ENCODE measurements at regions not wholly inside any gene's neighbourhood (a gene's known extent, or its start where the extent isn't known, plus 50 kb on each side); places are given as distances from the start of the nearest gene placed in this dataset.

DNA sequence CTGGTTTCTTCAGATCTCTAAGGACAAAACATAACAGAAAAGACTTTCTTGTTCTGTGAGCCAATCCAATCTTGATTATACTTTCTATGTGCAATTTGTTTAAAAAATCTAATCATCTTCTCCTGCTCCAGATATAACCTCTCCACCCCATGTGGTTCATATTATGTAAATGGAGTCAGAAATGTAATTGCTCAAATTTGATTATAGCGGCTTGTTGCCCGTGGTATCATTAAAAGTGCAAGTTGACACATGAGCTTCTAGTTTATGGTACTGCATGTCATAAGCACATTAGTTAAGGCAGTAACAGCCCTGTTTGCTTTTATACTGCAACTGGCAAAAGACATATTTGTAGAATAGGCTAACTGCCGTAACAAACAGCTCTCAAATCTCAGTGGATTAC is 715.1 kb upstream of the CDH7 start:
- Histone ChIP-seq H3K36me3 (ENCODE audit: control insufficient read depth, low read depth, low read length) (no peaks in the 10 kb centered on the region), H3K9ac (ENCODE audit: low read length) (no peak overlapping the region), H3K9me3 (ENCODE audit: control insufficient read depth, low read depth, low read length) (no peaks in the 10 kb centered on the region), H3K27ac (ENCODE audit: low read length) (no peak overlapping the region), H3K4me3 (ENCODE audit: low read length) (no peak overlapping the region), H3K27me3 (ENCODE audit: control insufficient read depth, insufficient read depth, low read length) (no peaks in the 10 kb centered on the region), H3K4me1 (ENCODE audit: control insufficient read depth, low read depth, low read length) (no peaks in the 10 kb centered on the region)

- Histone ChIP-seq H3K27ac (ENCODE audit: low read length) (no peak overlapping the region), H3K36me3 (ENCODE audit: control insufficient read depth, low read depth, low read length) (no peaks in the 10 kb centered on the region), H3K9ac (ENCODE audit: low read length) (no peak overlapping the region), H3K4me3 (ENCODE audit: low read length) (no peak overlapping the region), H3K9me3 (ENCODE audit: control insufficient read depth, low read depth, low read length) (no peaks in the 10 kb centered on the region), H3K27me3 (ENCODE audit: control insufficient read depth, insufficient read depth, low read length) (no peaks in the 10 kb centered on the region), H3K4me1 (ENCODE audit: control insufficient read depth, low read depth, low read length) (no peaks in the 10 kb centered on the region)
Observed at GRCh38 chr18:65025756-65026155, 725.1 kb upstream of the CDH7 start.

GRCh38 chr18:65021021-65021420 is 729.8 kb upstream of the CDH7 start:
- H3K27me3 ChIP-seq (ENCODE audit: control insufficient read depth, insufficient read depth, low read length), result no peaks in the 10 kb centered on the region
- H3K27ac ChIP-seq (ENCODE audit: low read length), result no peak overlapping the region
- H3K4me1 ChIP-seq (ENCODE audit: control insufficient read depth, low read depth, low read length), result no peaks in the 10 kb centered on the region
- H3K9ac ChIP-seq (ENCODE audit: low read length), result no peak overlapping the region
- H3K36me3 ChIP-seq (ENCODE audit: control insufficient read depth, low read depth, low read length), result no peaks in the 10 kb centered on the region
- H3K4me3 ChIP-seq (ENCODE audit: low read length), result no peak overlapping the region
- no peaks in the 10 kb centered on the region for H3K9me3 ChIP-seq (ENCODE audit: control insufficient read depth, low read depth, low read length)

DNA sequence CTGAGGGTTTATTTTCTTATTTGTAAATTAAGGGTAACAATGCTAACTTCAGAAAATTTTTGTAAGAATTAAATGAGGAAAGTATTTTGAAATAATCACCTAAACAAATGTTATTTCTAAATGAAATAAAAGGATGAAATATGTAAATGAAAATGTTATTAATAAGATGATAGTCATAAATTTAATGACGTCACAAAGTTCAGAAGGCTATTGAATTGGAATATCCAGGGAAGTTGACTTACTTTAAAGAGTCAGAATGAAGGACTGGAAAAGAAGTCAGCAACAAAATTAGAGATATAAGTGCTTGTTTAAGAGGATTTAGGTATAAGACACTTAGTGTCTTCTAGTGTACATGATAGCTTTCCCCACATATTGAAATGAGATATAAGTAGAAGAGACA is 732.6 kb upstream of the CDH7 start:
- Histone ChIP-seq H3K4me3 (ENCODE audit: low read length) (no peak overlapping the region), H3K4me1 (ENCODE audit: control insufficient read depth, low read depth, low read length) (no peaks in the 10 kb centered on the region), H3K9me3 (ENCODE audit: control insufficient read depth, low read depth, low read length) (no peaks in the 10 kb centered on the region), H3K27me3 (ENCODE audit: control insufficient read depth, insufficient read depth, low read length) (no peaks in the 10 kb centered on the region), H3K9ac (ENCODE audit: low read length) (no peak overlapping the region), H3K36me3 (ENCODE audit: control insufficient read depth, low read depth, low read length) (no peaks in the 10 kb centered on the region), H3K27ac (ENCODE audit: low read length) (no peak overlapping the region)

- H3K27ac ChIP-seq (ENCODE audit: low read length), result no peak overlapping the region
- no peak overlapping the region for H3K9ac ChIP-seq (ENCODE audit: low read length)
- H3K4me1 ChIP-seq (ENCODE audit: control insufficient read depth, low read depth, low read length), result no peaks in the 10 kb centered on the region
- no peaks in the 10 kb centered on the region for H3K27me3 ChIP-seq (ENCODE audit: control insufficient read depth, insufficient read depth, low read length)
- H3K4me3 ChIP-seq (ENCODE audit: low read length), result no peak overlapping the region
- H3K9me3 ChIP-seq (ENCODE audit: control insufficient read depth, low read depth, low read length), result no peaks in the 10 kb centered on the region
- no peaks in the 10 kb centered on the region for H3K36me3 ChIP-seq (ENCODE audit: control insufficient read depth, low read depth, low read length)
Observed at GRCh38 chr18:65017372-65017760, 733.4 kb upstream of the CDH7 start.

GRCh38 chr18:65016631-65017371 is 734.0 kb upstream of the CDH7 start:
- Histone ChIP-seq H3K4me3 (ENCODE audit: low read length) (no peak overlapping the region), H3K36me3 (ENCODE audit: control insufficient read depth, low read depth, low read length) (no peaks in the 10 kb centered on the region), H3K27ac (ENCODE audit: low read length) (no peak overlapping the region), H3K9ac (ENCODE audit: low read length) (no peak overlapping the region), H3K9me3 (ENCODE audit: control insufficient read depth, low read depth, low read length) (no peaks in the 10 kb centered on the region), H3K4me1 (ENCODE audit: control insufficient read depth, low read depth, low read length) (no peaks in the 10 kb centered on the region), H3K27me3 (ENCODE audit: control insufficient read depth, insufficient read depth, low read length) (no peaks in the 10 kb centered on the region)

DNA sequence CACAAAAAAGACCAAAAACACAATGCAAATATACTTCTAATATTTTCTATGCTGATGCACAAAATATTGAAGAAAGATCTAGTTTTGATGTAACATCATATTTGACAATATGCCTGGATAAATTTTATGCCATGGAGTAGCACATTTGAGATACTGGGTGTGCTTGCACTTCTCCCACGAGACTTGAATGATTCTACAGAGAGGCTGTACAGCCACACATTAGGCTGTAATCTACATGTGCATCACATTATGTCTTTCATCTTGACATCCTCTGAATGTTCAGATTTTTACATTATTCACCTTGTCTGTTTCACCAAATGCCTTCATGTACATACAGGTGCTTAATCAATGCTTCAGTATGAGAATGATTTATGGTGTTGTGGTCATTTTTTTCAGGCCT is 756.4 kb upstream of the CDH7 start:
- no peaks in the 10 kb centered on the region for H3K36me3 ChIP-seq (ENCODE audit: control insufficient read depth, low read depth, low read length)
- no peak overlapping the region for H3K4me3 ChIP-seq (ENCODE audit: low read length)
- H3K4me1 ChIP-seq (ENCODE audit: control insufficient read depth, low read depth, low read length), result no peaks in the 10 kb centered on the region
- H3K9ac ChIP-seq (ENCODE audit: low read length), result no peak overlapping the region
- no peaks in the 10 kb centered on the region for H3K27me3 ChIP-seq (ENCODE audit: control insufficient read depth, insufficient read depth, low read length)
- no peak overlapping the region for H3K27ac ChIP-seq (ENCODE audit: low read length)
- no peaks in the 10 kb centered on the region for H3K9me3 ChIP-seq (ENCODE audit: control insufficient read depth, low read depth, low read length)

GRCh38 chr18:64993695-64994094 is 757.1 kb upstream of the CDH7 start:
- no peaks in the 10 kb centered on the region for H3K9me3 ChIP-seq (ENCODE audit: control insufficient read depth, low read depth, low read length)
- no peaks in the 10 kb centered on the region for H3K4me1 ChIP-seq (ENCODE audit: control insufficient read depth, low read depth, low read length)
- no peak overlapping the region for H3K27ac ChIP-seq (ENCODE audit: low read length)
- no peak overlapping the region for H3K4me3 ChIP-seq (ENCODE audit: low read length)
- H3K9ac ChIP-seq (ENCODE audit: low read length), result no peak overlapping the region
- H3K36me3 ChIP-seq (ENCODE audit: control insufficient read depth, low read depth, low read length), result no peaks in the 10 kb centered on the region
- H3K27me3 ChIP-seq (ENCODE audit: control insufficient read depth, insufficient read depth, low read length), result no peaks in the 10 kb centered on the region

- H3K4me3 ChIP-seq (ENCODE audit: low read length), result no peak overlapping the region
- H3K9ac ChIP-seq (ENCODE audit: low read length), result no peak overlapping the region
- no peaks in the 10 kb centered on the region for H3K27me3 ChIP-seq (ENCODE audit: control insufficient read depth, insufficient read depth, low read length)
- no peaks in the 10 kb centered on the region for H3K36me3 ChIP-seq (ENCODE audit: control insufficient read depth, low read depth, low read length)
- no peak overlapping the region for H3K27ac ChIP-seq (ENCODE audit: low read length)
- H3K4me1 ChIP-seq (ENCODE audit: control insufficient read depth, low read depth, low read length), result no peaks in the 10 kb centered on the region
- H3K9me3 ChIP-seq (ENCODE audit: control insufficient read depth, low read depth, low read length), result no peaks in the 10 kb centered on the region
Observed at GRCh38 chr18:64992654-64993053, 758.2 kb upstream of the CDH7 start.

DNA sequence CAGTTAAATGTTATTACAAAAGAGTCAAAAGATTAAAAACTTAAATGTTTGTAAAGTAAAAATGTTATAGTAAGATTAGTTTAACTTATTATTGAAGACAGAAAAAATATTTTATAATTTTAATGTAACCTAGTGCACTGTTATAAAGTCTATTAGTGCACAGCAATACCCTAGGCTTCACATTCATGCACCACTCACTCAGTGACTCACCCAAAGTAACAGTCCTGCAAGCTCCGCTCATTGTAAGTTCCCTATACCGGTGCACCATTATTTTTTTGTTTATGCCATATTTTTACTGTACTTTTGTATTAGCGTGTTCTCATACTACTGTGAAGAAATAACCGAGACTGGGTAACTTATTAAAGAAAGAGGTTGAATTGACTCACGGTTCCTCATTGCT is 759.7 kb upstream of the CDH7 start:
- Histone ChIP-seq H3K27ac (ENCODE audit: low read length) (no peak overlapping the region), H3K9me3 (ENCODE audit: control insufficient read depth, low read depth, low read length) (no peaks in the 10 kb centered on the region), H3K9ac (ENCODE audit: low read length) (no peak overlapping the region), H3K27me3 (ENCODE audit: control insufficient read depth, insufficient read depth, low read length) (no peaks in the 10 kb centered on the region), H3K4me1 (ENCODE audit: control insufficient read depth, low read depth, low read length) (no peaks in the 10 kb centered on the region), H3K36me3 (ENCODE audit: control insufficient read depth, low read depth, low read length) (no peaks in the 10 kb centered on the region), H3K4me3 (ENCODE audit: low read length) (no peak overlapping the region)

GRCh38 chr18:64986906-64987495 is 763.8 kb upstream of the CDH7 start:
- no peaks in the 10 kb centered on the region for H3K27me3 ChIP-seq (ENCODE audit: control insufficient read depth, insufficient read depth, low read length)
- no peaks in the 10 kb centered on the region for H3K36me3 ChIP-seq (ENCODE audit: control insufficient read depth, low read depth, low read length)

More at GRCh38 chr18:64986906-64987495, 763.8 kb upstream of the CDH7 start:
- Histone ChIP-seq H3K4me3 (ENCODE audit: low read length) (no peak overlapping the region), H3K27ac (ENCODE audit: low read length) (no peak overlapping the region), H3K4me1 (ENCODE audit: control insufficient read depth, low read depth, low read length) (no peaks in the 10 kb centered on the region), H3K9ac (ENCODE audit: low read length) (no peak overlapping the region), H3K9me3 (ENCODE audit: control insufficient read depth, low read depth, low read length) (no peaks in the 10 kb centered on the region)
